ENCODE measurements at regions not wholly inside any gene's neighbourhood (a gene's known extent, or its start where the extent isn't known, plus 50 kb on each side); places are given as distances from the start of the nearest gene placed in this dataset.
"Not testable (repeated sequence)": the region's sequence is repeated elsewhere in the genome, so short reads cannot be mapped to it uniquely, and the experiment has no call there.

- DNase-seq = peak; percentile 68
Observed at GRCh38 chr1:232579958-232580941, 49.7 kb downstream of the SIPA1L2 start.

GRCh38 chr1:232579466-232579865, 50.5 kb downstream of the SIPA1L2 start:
- no peak for DNase-seq

DNA sequence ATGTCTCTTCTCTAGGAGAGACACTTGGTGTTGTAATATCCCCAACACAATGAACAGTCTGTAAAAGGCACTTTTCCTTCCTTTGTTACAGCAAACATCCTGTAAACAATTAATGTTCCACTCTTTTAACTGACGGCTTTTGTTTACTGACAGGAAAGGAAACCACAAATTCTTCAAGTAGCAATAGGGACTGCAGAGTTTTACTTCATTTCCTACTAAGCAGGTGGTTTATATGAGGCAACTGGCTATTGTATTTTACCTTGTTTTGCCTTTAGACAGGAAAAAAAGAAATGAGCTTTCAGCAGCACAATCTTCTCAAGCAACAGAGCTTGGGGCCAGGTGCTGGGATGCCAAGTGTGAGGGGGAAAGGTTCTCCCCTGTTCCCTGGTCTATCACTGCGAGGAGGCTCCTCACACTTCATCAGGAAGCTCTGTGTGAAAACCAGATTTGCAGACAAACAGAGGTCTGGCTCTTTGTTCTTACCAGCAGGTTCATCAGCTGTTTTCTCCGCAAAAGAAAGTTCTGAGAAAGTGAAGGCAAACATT, 51.2 kb downstream of the SIPA1L2 start:
- DNase-seq = peak; percentile 51

- DNase-seq = no peak
Observed at GRCh38 chr1:232577772-232578171, 52.2 kb downstream of the SIPA1L2 start.

DNA sequence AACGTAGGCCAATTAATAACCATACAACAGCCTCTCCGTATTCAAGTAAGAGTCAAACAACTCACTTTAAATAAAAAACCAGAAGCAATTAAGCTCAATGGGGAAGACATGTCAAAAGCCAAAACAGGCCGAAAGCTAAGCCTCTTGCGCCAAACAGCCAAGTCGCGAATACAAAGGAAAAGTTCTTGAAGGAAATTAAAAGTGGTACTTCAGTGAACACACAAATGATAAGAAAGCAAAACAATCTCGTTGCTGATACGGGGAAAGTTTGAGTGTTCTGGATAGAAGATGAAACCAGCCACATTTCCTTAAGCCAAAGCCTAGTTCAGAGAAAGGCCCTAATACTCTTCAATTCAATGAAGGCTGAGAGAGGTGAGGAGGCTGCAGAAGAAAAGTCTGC, 53.4 kb downstream of the SIPA1L2 start:
- no peak for DNase-seq

DNA sequence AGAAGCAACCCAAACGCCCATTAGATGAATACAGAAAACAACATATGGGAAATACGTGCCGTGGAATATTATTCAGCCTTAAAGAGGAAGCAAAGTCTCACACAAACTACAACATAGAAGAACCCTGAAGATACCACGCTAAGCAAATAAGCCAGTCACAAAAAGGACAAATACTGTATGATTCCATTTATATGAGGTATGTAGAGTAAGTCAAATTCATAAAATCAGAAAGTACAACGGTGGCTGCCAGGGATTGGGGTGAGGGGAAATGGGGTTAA, 54.2 kb downstream of the SIPA1L2 start:
- DNase-seq = no peak

DNA sequence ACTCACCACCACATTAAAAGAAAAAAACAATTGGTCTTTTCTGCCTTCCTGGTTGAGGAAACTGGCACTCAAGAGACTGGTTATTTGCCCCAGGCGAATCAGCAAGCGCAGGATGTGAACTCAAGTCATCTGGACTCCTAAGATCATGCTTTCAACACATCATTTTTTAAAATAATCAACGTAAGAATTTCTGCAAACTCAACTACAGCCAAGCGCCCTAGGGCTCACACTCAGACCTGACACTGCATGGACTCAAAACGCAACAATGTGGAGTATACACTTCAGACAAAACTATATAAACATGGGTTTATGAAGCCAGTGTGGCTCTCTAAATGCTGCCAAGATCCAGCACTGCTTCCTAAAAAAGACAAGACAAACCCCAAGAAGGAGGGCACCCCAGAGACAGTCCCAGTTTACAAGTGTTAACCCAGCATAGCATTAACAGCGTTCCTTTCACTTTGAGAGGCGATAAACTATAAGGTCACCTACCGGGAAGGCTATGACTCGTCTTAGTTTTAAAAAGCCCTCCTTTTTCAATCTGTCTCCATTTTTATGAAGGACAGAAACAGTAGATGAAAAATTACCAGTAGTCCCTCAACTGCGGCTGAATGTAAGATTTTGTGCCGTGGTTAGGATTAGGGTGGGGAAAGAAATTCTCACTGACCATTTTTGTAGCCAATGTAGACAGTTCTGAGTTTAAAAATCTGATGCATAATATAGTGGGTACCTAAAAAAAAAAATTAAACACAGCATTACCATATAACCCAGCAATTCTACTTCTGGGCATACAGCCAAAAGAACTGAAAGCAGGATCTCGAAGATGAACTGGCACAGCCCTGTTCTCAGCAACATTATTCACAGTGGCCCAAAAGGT, 54.8 kb downstream of the SIPA1L2 start:
- no peak for DNase-seq

DNA sequence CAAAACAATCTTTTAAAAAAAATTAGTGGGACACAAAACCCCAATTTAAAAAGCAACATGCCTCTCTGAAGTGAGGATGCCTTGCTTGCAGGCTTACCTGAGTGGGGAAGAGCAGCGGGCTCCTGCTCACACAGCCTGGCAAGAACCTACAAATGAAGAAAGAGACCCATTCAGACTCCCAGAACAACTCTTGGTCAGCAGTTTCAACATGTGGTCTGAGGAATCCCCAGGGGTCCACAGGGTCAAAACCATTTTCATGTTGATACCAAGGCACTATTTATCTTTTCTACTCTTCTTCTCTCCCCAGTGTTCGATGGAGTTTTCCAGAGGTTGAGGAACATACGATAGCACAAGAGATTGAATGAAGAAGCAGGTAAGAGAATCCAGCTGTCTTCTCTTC, 55.9 kb downstream of the SIPA1L2 start:
- no peak for DNase-seq

DNA sequence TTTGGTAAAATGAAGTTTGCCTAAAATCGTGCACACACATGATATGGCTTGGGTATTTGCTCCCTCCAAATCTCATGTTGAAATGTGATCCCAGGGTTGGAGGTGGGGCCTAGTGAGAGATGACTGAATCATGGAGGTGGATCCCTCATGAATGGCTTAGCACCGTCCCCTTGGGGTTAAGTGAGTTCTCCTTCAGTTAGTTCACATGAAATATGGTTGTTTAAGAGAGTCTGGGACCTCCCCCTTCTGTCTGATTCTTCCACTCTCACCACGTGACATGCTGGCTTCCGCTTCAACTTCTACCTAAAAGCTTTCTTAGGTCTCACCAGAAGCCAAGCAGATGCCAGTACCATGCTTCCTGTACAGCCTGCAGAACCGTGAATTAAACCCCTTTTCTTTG, 58.4 kb downstream of the SIPA1L2 start:
- DNase-seq = no peak

- DNase-seq = no peak
Observed at GRCh38 chr1:232570007-232570406, 59.9 kb downstream of the SIPA1L2 start.

GRCh38 chr1:232569554-232569921, 60.4 kb downstream of the SIPA1L2 start:
- DNase-seq = not testable (repeated sequence)

DNA sequence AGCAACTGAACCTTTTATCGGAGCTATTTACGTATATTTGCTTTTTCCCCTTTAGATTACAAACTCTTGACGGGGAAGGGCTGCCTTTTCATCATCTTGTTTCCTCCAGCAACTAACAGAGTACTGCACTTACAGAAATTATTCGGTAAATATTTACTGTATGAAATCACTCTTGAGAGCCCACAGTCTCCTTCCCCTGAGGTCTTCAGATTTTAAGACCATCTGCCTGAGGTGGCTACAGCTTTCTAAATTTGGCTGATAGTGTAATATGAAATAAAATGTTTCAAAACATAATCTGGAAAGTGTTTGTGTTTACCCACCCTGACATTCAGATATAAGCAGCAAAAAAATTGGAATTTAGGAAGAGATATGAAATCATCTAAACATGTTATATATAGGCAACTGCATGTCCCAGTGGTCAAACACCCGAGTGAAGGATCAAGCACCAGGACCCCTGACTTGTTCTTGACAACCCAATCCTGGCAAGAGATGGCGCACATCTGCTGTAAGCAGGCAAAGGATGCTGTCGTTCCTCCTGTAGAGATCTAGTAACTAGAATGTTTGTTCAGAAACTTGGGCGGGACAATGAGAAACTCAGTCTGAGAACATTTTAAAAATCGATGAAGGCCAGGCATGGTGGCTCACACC, 60.9 kb downstream of the SIPA1L2 start:
- no peak for DNase-seq

DNA sequence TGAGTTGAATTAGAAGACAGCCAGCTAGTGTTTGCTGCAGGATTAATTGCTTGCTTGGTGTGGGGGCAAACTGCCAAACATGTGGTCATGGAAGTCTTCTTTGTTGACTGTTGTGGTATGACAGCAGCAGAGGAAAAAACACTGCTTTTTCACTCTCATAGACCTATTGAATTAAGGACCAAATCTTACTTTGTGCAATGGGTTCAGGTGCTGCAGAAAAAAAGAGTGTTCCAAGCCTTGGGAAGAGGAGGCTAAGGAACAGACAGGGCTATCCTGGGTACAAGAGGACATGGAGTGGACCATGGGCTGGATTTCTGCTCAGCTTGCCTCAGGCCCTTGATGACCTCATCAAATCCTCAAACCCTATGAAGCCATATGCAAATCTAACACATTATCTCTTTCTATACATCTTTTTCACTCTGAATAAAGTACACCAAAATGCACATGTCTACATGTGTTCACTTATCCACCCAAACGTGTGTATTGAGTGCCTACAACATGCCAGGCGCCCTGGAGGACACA, 61.5 kb downstream of the SIPA1L2 start:
- no peak for DNase-seq

- DNase-seq = no peak
Observed at GRCh38 chr1:232566093-232566492, 63.8 kb downstream of the SIPA1L2 start.

DNA sequence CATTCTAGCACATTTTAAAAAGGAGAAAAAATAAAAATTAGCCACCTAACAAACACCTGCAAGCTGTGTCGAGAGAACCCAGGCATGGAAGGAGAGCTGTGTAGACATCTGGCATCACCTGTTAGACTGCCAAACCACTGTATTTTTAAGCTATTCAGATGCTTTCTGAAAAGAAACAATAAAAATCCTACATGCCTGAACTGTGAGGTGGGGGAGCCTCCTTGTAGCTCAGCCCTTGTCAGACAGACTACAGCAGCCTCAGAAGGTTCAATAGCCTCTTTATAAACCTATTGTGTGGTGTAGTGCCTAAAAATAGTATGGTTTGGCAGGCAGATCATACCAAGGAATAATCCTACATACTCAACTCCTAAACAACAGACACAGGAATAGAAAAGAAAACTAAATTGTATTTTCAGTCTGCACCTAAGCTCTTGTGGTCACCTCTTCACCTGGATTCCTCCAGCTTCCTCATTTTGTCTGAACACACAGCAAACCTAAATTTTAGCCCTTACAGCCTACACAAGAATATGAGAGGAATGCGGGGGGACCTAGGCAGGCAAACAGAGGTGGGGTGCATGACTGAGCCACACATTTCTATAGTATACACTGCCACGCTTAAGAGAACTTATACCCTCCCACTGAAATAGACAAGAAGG, 67.0 kb downstream of the SIPA1L2 start:
- no peak for DNase-seq

DNA sequence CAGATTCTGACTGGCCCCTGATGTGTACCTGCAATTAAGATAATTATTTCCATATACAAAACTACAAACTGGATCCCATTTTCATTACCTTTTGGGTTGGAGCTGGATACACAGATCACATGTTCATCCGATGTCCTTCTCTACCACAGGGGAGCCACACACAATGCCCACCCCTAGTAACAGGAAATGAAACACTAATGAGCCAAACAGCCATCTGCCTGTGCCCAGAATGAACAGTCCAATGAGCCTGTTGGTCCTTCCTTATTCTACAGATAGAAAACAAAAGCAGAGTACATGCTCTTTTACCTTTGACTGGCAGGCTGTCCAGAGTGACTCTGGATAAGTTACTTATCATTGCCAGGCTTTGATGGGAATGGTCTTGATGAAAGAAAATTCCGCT, 68.6 kb downstream of the SIPA1L2 start:
- DNase-seq = no peak

DNA sequence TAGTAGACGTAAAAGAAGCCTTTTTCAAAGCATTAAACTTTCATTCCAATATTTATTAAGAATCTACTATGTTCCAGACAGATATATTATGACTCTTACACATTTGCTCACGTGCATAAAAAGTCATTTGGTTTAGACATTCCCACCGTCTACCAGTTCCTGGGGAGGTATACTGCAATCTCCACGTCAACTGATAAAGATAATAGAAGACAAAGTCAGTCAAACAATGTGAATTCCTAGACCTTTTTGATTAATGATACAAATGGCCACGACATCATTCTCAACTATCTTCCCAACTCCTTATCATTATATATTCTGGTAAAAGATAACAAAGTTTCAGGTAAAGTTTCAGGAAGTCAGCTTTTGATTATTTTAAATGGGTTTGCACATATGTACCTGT, 69.0 kb downstream of the SIPA1L2 start:
- DNase-seq = no peak

DNA sequence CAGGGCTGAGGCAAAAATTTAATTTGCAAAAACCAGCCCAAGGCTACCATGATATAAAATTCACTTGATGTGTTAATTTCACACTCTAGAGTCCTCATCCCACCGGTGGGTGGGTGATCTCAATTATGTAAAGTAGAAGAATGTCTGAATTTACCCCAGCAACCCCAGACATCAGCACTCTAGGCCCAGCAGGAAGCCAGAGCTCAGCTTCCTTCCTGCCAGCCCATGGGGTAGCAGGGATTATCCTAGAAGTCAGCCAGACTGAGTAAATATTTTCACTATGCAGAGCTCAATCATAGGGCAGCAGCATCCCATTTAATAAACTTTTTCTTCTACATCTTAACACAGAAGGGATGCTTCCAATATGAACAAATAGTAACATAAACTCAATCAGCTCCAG, 71.0 kb downstream of the SIPA1L2 start:
- DNase-seq = no peak

- DNase-seq = no peak
Observed at GRCh38 chr1:232557502-232558191, 72.3 kb downstream of the SIPA1L2 start.

GRCh38 chr1:232557096-232557495, 72.8 kb downstream of the SIPA1L2 start:
- no peak for DNase-seq

DNA sequence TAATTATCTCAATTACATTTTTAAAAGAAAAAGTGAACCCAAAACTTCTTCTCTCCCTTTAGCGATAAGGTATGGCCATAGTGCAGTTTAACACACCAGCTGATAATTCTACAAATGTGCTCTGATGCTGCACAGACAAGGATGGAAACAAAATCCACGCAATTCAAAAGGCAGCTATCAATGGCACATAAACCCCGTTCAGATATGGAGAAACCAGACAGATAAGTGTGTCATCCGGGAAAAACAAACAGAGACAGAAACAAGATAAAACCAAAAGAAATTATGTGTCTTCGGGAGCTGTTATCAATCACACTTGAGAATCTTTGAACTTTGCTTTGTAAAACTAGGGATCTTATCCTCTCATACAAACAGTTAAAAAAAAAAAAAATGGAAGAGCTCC, 73.6 kb downstream of the SIPA1L2 start:
- no peak for DNase-seq
